Breast epithelium (tissue), 4 donors: ENCODE measurements at regions not wholly inside any gene's neighbourhood (a gene's known extent, or its start where the extent isn't known, plus 50 kb on each side); places are given as distances from the start of the nearest gene placed in this dataset.

Experiments
- DNase-seq, 2 donors: peaks; one replicate each; pipeline ENCODE4 v3.0.0-alpha.2; 2019; ENCODE audit warnings: low spot score in 2 of 2
- H3K27ac ChIP-seq, 2 donors: fragments of 200-600 bp; sonication (generic) in 1 of 2; one replicate each; pipeline ENCODE4 v1.5.1; 2016 to 2019; ENCODE audit warnings: mild to moderate bottlenecking in 1 of 2
- H3K27me3 ChIP-seq, 2 donors: fragments of 200-600 bp; sonication (generic) in 1 of 2; one replicate each; pipeline versions ENCODE4 v1.5.1 to v1.6.0; 2017 to 2019; ENCODE audit warnings: control low read depth in 1 of 2, mild to moderate bottlenecking in 1 of 2
- H3K36me3 ChIP-seq: fragments of 200-600 bp; one replicate; pipeline ENCODE4 v1.5.1; 2019
- H3K4me1 ChIP-seq, 2 donors: fragments of 200-600 bp; sonication (generic); one replicate each; pipeline ENCODE4 v1.5.1; 2016 to 2019; ENCODE audit warnings: control low read depth in 1 of 2
- H3K4me3 ChIP-seq, 3 donors: fragments of 200-600 bp; sonication (generic); 1 replicate in 2 of 3; 2 replicates in 1 of 3; pipeline ENCODE4 v1.5.1; 2016 to 2019; ENCODE audit warnings: mild to moderate bottlenecking in 3 of 3, moderate library complexity in 2 of 3
- H3K9me3 ChIP-seq, 2 donors: fragments of 200-600 bp; sonication (generic) in 1 of 2; one replicate each; pipeline ENCODE4 v1.5.1; 2016 to 2019; ENCODE audit warnings: control low read depth in 1 of 2
- CTCF ChIP-seq, 3 donors: fragments of 450-650 bp; IDR thresholded peaks; one replicate each; pipeline ENCODE4 v1.5.1; 2016 to 2017; ENCODE audit warnings: antibody characterized with exemption in 3 of 3, mild to moderate bottlenecking in 3 of 3, moderate library complexity in 3 of 3
- POLR2A ChIP-seq: fragments of 450-650 bp; IDR thresholded peaks from one replicate; pipeline ENCODE4 v1.6.1; 2016; ENCODE audit warnings: antibody characterized with exemption, mild to moderate bottlenecking, moderate library complexity
- POLR2AphosphoS5 ChIP-seq, 3 donors: sonication (generic); formaldehyde crosslinking; IDR thresholded peaks; one replicate each; pipeline ENCODE4 v1.6.1; 2017; ENCODE audit warnings: antibody characterized with exemption in 3 of 3
- intact Hi-C: fragments of 100-400 bp; cut with DNase I; formaldehyde crosslinking; loops from one replicate; pipeline ENCODE4 v1.15.1; 2023; ENCODE audit warnings: low total_unique reads

DNA sequence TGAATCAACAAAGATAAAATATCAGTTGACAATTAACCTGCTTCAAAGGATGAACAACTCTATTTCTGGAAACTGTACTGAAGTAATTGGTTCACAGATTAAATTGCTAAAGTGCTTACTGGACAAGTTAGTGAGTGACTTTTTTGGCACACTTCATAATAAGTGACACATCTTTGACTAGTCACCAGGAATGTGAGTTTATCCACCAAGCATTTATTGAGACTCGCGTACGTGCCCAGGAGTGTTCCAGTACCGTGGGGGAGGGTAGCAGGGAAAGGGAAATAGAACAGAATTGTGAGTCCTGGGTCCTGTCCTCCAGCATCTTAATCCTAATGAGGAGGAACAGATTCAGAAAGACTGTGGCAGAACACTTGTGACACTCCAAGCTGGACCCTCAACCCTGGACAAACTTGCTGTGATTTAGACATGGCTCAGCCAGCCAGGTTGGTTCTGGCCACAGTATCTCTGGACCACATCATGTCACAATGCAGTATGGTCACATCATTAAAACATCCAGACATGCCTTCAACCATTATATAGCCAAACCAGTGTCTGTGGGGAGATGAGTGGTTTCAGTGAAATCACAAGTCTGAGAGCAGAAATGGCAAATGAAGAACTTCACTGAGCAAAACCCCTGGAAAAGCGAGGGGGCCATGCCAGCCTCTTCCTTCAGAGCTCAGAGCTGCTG is 623.1 kb downstream of the BNC2 start:
- Histone ChIP-seq H3K9me3 (no peaks in the 10 kb centered on the region), H3K4me3 (no peak overlapping the region), H3K36me3 (no peaks in the 10 kb centered on the region), H3K27ac (no peak overlapping the region), H3K27me3 (no peaks in the 10 kb centered on the region), H3K4me1 (no peaks in the 10 kb centered on the region)
- intact Hi-C loops = no loop called here
- DNase-seq = no peak
- TF ChIP-seq POLR2A = no peak
- no peak for TF ChIP-seq CTCF (IDR thresholded peaks at IDR 0.05)
- TF ChIP-seq POLR2AphosphoS5 (IDR thresholded peaks at IDR 0.05) = no peak

- Histone ChIP-seq H3K9me3 (no peaks in the 10 kb centered on the region), H3K4me3 (no peak overlapping the region), H3K27me3 (no peaks in the 10 kb centered on the region), H3K36me3 (no peaks in the 10 kb centered on the region), H3K4me1 (no peaks in the 10 kb centered on the region), H3K27ac (no peak overlapping the region)
- DNase-seq = no peak
- intact Hi-C loops = no loop called here
- no peak for TF ChIP-seq CTCF (IDR thresholded peaks at IDR 0.05)
These were observed 621.6 kb downstream of the BNC2 start for GRCh38 chr9:16248822-16249221.

- H3K9me3 ChIP-seq = no peaks in the 10 kb centered on the region
- no peak overlapping the region for H3K27ac ChIP-seq
- H3K4me3 ChIP-seq = no peak overlapping the region
- no peak for DNase-seq
- no peaks in the 10 kb centered on the region for H3K27me3 ChIP-seq
- intact Hi-C loops = loop anchor here (10.0 kb wide), 1 partner anchor 1658 kb away; no protein-coding TSS in a partner anchor
- H3K36me3 ChIP-seq = no peaks in the 10 kb centered on the region
- TF ChIP-seq POLR2AphosphoS5 (IDR thresholded peaks at IDR 0.05) = no peak
- TF ChIP-seq POLR2A = no peak
- no peak for TF ChIP-seq CTCF (IDR thresholded peaks at IDR 0.05)
- H3K4me1 ChIP-seq = no peaks in the 10 kb centered on the region
These were observed 617.9 kb downstream of the BNC2 start for GRCh38 chr9:16252616-16253015.

GRCh38 chr9:16254674-16255073 is 615.8 kb downstream of the BNC2 start:
- intact Hi-C loops = loop anchor here (10.0 kb wide), 1 partner anchor 1660 kb away; no protein-coding TSS in a partner anchor
- no peak overlapping the region for H3K27ac ChIP-seq
- TF ChIP-seq POLR2AphosphoS5 (IDR thresholded peaks at IDR 0.05) = no peak
- no peak for TF ChIP-seq CTCF (IDR thresholded peaks at IDR 0.05)
- TF ChIP-seq POLR2A = no peak
- no peak overlapping the region for H3K4me3 ChIP-seq
- no peaks in the 10 kb centered on the region for H3K4me1 ChIP-seq
- no peaks in the 10 kb centered on the region for H3K36me3 ChIP-seq
- no peaks in the 10 kb centered on the region for H3K27me3 ChIP-seq
- no peak for DNase-seq
- H3K9me3 ChIP-seq = no peaks in the 10 kb centered on the region

- Histone ChIP-seq H3K4me3 (no peak overlapping the region), H3K4me1 (no peaks in the 10 kb centered on the region), H3K27ac (no peak overlapping the region), H3K9me3 (no peaks in the 10 kb centered on the region), H3K36me3 (no peaks in the 10 kb centered on the region), H3K27me3 (no peaks in the 10 kb centered on the region)
- intact Hi-C loops = loop anchor here (10.0 kb wide), 1 partner anchor 1660 kb away; no protein-coding TSS in a partner anchor
- TF ChIP-seq CTCF (IDR thresholded peaks at IDR 0.05) = no peak
- TF ChIP-seq POLR2AphosphoS5 (IDR thresholded peaks at IDR 0.05) = no peak
- no peak for TF ChIP-seq POLR2A
- DNase-seq = no peak
These were observed 615.3 kb downstream of the BNC2 start for GRCh38 chr9:16255217-16255616.
